Keratinocyte (primary cell): ENCODE measurements at regions not wholly inside any gene's neighbourhood (a gene's known extent, or its start where the extent isn't known, plus 50 kb on each side); places are given as distances from the start of the nearest gene placed in this dataset.

Experiments
- DNase-seq: peaks from one replicate; pipeline ENCODE4 v3.0.0-alpha.2; 2011; ENCODE audit warnings: low read depth, missing footprints, low spot score
- FAIRE-seq: peaks from 2 replicates; lab custom pipeline; 2011; peaks lifted over from hg19 to GRCh38; lab: Jason Lieb, UNC
- H2AFZ ChIP-seq: 2 replicates; pipeline ENCODE4 v1.6.0; 2012; ENCODE audit warnings: low read length, control low read depth, inconsistent platforms; ENCODE audit not compliant: control insufficient read depth
- H3K27ac ChIP-seq: 2 replicates; pipeline ENCODE4 v1.5.1; 2011; ENCODE audit warnings: low read length; ENCODE audit not compliant: control insufficient read depth, insufficient read depth
- H3K27me3 ChIP-seq: 3 replicates; pipeline ENCODE4 v1.6.0; 2011; ENCODE audit warnings: low read length; ENCODE audit not compliant: control insufficient read depth, insufficient read depth; ENCODE audit errors: extremely low read depth
- H3K36me3 ChIP-seq, 2 experiments: 2 replicates in 1 of 2; 3 replicates in 1 of 2; pipeline ENCODE4 v1.5.1; 2011; ENCODE audit warnings: low read length in 2 of 2, mild to moderate bottlenecking in 1 of 2; ENCODE audit not compliant: control insufficient read depth in 2 of 2, insufficient read depth in 2 of 2; ENCODE audit errors: extremely low read depth in 1 of 2
- H3K4me1 ChIP-seq: 3 replicates; pipeline ENCODE4 v1.5.1; 2011; ENCODE audit warnings: low read length; ENCODE audit not compliant: control insufficient read depth, insufficient read depth; ENCODE audit errors: extremely low read depth
- H3K4me2 ChIP-seq: 3 replicates; pipeline ENCODE4 v1.6.0; 2011; ENCODE audit warnings: low read depth, low read length; ENCODE audit not compliant: control insufficient read depth, insufficient read depth; ENCODE audit errors: extremely low read depth
- H3K4me3 ChIP-seq, 3 experiments: fragments of 200-600 bp in 1 of 3; sonication (generic) in 1 of 3; 2 replicates in 2 of 3; 3 replicates in 1 of 3; pipeline ENCODE4 v1.5.1; 2011 to 2016; ENCODE audit warnings: low read length in 3 of 3, mild to moderate bottlenecking in 3 of 3, control low read depth in 2 of 3, inconsistent platforms in 1 of 3, low read depth in 1 of 3, mixed read lengths in 1 of 3, mixed run types in 1 of 3, moderate library complexity in 1 of 3; ENCODE audit not compliant: control insufficient read depth in 2 of 3, insufficient read depth in 2 of 3; ENCODE audit errors: extremely low read depth in 1 of 3
- H3K79me2 ChIP-seq: 2 replicates; pipeline ENCODE4 v1.6.0; 2012; ENCODE audit warnings: low read length; ENCODE audit not compliant: control insufficient read depth, insufficient read depth
- H3K9ac ChIP-seq: 3 replicates; pipeline ENCODE4 v1.6.0; 2011; ENCODE audit warnings: low read length; ENCODE audit not compliant: control insufficient read depth, insufficient read depth; ENCODE audit errors: extremely low read depth
- H3K9me1 ChIP-seq: 3 replicates; pipeline ENCODE4 v1.6.0; 2011; ENCODE audit warnings: low read length; ENCODE audit not compliant: control insufficient read depth, insufficient read depth; ENCODE audit errors: extremely low read depth
- H3K9me3 ChIP-seq: 2 replicates; pipeline ENCODE4 v1.5.1; 2012; ENCODE audit warnings: low read depth, low read length; ENCODE audit not compliant: control insufficient read depth
- H4K20me1 ChIP-seq: 3 replicates; pipeline ENCODE4 v1.6.0; 2011; ENCODE audit warnings: low read length; ENCODE audit not compliant: control insufficient read depth, insufficient read depth; ENCODE audit errors: extremely low read depth
- CTCF ChIP-seq, 3 experiments: IDR thresholded peaks in 1 of 3; conservative IDR thresholded peaks in 1 of 3; optimal IDR thresholded peaks in 1 of 3; 2 replicates in 2 of 3; 3 replicates in 1 of 3; pipeline versions ENCODE3 to v1.5.1; 2011; ENCODE audit warnings: low read length in 3 of 3, mild to moderate bottlenecking in 3 of 3, moderate library complexity in 2 of 3, control low read depth in 1 of 3, inconsistent platforms in 1 of 3; ENCODE audit not compliant: insufficient read depth in 2 of 3; ENCODE audit errors: extremely low read depth in 1 of 3
- EZH2 ChIP-seq: IDR thresholded peaks from one replicate; pipeline ENCODE4 v1.6.1; 2012; ENCODE audit warnings: inconsistent platforms, mild to moderate bottlenecking, low read length, moderate library complexity
- dilution Hi-C: fragments of 300-500 bp; cut with MboI; formaldehyde crosslinking; loops from one replicate; pipeline ENCODE4 v1.7.0; 2020; ENCODE audit warnings: low sequenced_read_pairs; ENCODE audit not compliant: extremely low pct_ligation_motif_present

- Histone ChIP-seq H3K4me1 (no peaks in the 10 kb centered on the region), H3K27ac (no peak overlapping the region), H2AFZ (no peak overlapping the region), H3K79me2 (no peaks in the 10 kb centered on the region), H3K9ac (no peak overlapping the region), H3K4me3 (no peak overlapping the region), H3K4me2 (no peak overlapping the region), H3K9me3 (no peaks in the 10 kb centered on the region), H3K36me3 (no peaks in the 10 kb centered on the region), H3K9me1 (no peaks in the 10 kb centered on the region), H3K27me3 (peaks cover 24% of the 10 kb centered on the region), H4K20me1 (no peaks in the 10 kb centered on the region)
- no peak for TF ChIP-seq CTCF (optimal IDR thresholded peaks at IDR 0.05 in 1 of 3, IDR thresholded peaks at IDR 0.05 in 1 of 3, conservative IDR thresholded peaks at IDR 0.05 in 1 of 3; ENCODE audit: extremely low read depth in 1 of 3, insufficient read depth in 2 of 3, low read length in 3 of 3)
- TF ChIP-seq EZH2 = no peak
- dilution Hi-C loops = no loop called here
- DNase-seq (no peak), FAIRE-seq (no peak)
These were observed 66.0 kb upstream of the DOCK1 start for GRCh38 chr10:126839094-126839761.

GRCh38 chr10:126840576-126841135 is 64.6 kb upstream of the DOCK1 start:
- no peaks in the 10 kb centered on the region for H3K9me1 ChIP-seq
- H3K79me2 ChIP-seq = no peaks in the 10 kb centered on the region
- FAIRE-seq = peak; percentile 65

More at GRCh38 chr10:126840576-126841135, 64.6 kb upstream of the DOCK1 start:
- no peaks in the 10 kb centered on the region for H4K20me1 ChIP-seq
- H3K9ac ChIP-seq = no peak overlapping the region
- H2AFZ ChIP-seq = no peak overlapping the region
- TF ChIP-seq EZH2 = no peak
- no peak for TF ChIP-seq CTCF (optimal IDR thresholded peaks at IDR 0.05 in 1 of 3, IDR thresholded peaks at IDR 0.05 in 1 of 3, conservative IDR thresholded peaks at IDR 0.05 in 1 of 3; ENCODE audit: extremely low read depth in 1 of 3, insufficient read depth in 2 of 3, low read length in 3 of 3)
- no peak for DNase-seq
- no peaks in the 10 kb centered on the region for H3K36me3 ChIP-seq
- no peak overlapping the region for H3K4me2 ChIP-seq
- no peak overlapping the region for H3K4me3 ChIP-seq
- H3K27ac ChIP-seq = no peak overlapping the region
- H3K27me3 ChIP-seq = peaks cover 23% of the 10 kb centered on the region
- no peaks in the 10 kb centered on the region for H3K9me3 ChIP-seq
- dilution Hi-C loops = no loop called here
- no peaks in the 10 kb centered on the region for H3K4me1 ChIP-seq
